GM12873 (cell line): ENCODE measurements at regions not wholly inside any gene's neighbourhood (a gene's known extent, or its start where the extent isn't known, plus 50 kb on each side); places are given as distances from the start of the nearest gene placed in this dataset.

ENCODE experiments used
- TF ChIP-seq, protein P1 (sequence below): IDR thresholded peaks from 2 replicates; pipeline ENCODE4 v1.5.1; 2012; ENCODE audit warnings: low read depth, mild to moderate bottlenecking, moderate library complexity, low read length, control low read depth; ENCODE audit not compliant: insufficient read depth; ENCODE audit errors: missing control alignments

- TF ChIP-seq, protein P1, sequence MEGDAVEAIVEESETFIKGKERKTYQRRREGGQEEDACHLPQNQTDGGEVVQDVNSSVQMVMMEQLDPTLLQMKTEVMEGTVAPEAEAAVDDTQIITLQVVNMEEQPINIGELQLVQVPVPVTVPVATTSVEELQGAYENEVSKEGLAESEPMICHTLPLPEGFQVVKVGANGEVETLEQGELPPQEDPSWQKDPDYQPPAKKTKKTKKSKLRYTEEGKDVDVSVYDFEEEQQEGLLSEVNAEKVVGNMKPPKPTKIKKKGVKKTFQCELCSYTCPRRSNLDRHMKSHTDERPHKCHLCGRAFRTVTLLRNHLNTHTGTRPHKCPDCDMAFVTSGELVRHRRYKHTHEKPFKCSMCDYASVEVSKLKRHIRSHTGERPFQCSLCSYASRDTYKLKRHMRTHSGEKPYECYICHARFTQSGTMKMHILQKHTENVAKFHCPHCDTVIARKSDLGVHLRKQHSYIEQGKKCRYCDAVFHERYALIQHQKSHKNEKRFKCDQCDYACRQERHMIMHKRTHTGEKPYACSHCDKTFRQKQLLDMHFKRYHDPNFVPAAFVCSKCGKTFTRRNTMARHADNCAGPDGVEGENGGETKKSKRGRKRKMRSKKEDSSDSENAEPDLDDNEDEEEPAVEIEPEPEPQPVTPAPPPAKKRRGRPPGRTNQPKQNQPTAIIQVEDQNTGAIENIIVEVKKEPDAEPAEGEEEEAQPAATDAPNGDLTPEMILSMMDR, result no peak
Observed at GRCh38 chr14:89600950-89601826, 184.2 kb upstream of the FOXN3 start.

DNA sequence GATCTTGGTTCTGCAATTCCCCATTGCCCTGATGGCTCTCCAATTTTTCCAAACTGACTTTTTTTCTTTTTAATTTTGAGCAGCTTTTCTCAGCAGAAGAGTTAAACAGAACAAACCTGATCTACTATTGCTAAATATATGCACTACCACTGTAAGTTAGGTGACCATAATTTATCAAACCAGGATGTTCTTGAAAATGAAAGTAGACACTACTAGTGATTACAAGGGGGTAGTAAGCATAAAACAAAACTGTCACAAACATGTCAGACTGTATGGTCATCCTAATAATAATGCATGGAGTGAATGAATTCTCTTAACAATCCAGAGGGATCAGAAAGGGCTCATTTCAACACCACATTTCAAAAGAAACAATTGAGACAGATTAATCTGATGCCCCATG, 183.0 kb upstream of the FOXN3 start:
- TF ChIP-seq, protein P1, result no peak

DNA sequence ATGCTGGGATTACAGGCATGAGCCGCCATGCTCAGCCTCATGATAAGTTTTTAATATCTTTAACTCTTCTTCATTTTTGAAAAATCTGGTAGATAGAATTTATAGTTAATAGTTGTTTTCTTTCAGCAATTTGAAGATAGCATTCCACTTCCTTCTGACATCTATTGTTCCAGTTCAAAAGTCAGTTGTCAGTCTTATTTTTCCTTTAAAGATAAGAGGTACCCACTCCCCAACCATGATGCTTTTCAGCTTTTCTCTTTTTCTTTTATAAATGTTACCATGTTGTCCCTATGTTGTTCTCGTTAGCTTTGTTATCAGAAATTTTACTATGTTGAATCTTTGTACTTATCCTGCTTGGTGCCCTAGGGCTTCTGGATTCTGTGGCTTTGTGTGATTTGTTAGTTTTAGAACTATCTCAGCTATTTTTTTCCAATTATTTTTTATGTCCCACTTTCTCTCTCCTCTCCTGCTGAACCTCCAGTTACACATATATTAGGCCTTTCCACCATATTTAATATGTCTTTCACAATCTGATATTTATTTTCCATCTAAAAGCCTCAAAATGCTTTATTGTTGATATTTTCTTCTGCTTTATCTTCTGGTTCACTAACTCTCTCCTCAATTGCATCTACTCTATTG, 181.6 kb upstream of the FOXN3 start:
- TF ChIP-seq, protein P1, result no peak

DNA sequence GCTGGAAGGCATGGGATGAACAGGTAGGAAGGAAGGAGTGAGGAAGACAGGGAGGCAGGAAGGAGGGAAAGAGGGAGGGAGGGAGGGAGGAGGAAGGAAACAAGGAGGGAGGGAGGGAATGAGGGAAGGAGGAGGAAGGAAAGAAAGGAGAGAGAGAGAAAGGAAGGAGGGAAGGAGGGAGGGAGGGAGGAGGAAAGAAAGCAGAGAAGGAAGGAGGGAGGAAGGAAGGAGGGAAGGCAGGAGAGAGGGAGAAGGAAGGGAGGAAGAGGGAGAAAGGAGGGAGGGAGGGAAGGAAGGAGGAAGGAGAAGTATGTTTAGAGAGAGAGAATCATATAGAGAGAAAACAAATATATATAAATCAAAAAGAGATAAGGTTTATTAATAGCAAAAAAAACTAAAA, 175.9 kb upstream of the FOXN3 start:
- TF ChIP-seq, protein P1, result no peak

DNA sequence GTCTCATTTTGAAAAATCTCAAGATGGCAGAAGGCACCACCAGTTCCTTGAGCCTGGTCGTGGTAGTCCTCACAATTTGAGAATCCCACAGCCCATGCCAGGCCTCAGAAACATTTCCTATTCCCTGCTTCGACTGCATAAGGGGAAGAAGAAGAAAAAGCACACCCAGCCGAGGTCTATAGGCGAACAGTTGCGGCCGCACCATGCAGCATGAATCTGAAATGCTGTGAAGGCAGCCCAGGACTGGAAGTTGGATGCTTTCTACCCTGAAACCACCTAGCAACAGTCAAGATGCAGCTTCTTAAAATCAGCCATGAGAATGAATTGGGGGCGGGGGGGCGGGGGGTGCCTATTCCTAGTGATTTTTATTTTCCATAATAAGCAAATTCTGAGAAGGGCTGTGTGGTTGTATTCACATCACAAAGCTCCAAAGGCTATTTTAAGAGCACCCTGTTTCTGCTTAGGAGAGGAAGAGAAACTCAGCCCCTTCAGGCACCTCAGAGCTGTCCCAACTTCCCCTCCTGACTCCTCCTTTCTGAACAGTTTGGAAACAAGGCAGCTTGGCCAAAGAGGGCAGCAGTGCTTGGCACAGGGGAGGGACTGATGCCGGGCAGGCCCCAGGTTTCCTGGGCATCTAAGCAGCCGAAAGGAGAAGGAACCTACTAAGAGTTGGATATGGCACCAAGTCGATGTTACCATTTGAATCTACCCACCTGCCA, 172.5 kb upstream of the FOXN3 start:
- TF ChIP-seq, protein P1, result no peak

- TF ChIP-seq, protein P1, result no peak
Observed at GRCh38 chr14:89588840-89589296, 171.8 kb upstream of the FOXN3 start.

- TF ChIP-seq, protein P1, result no peak
Observed at GRCh38 chr14:89588016-89588415, 171.0 kb upstream of the FOXN3 start.
